SJCRH30 (cell line): ENCODE measurements at regions not wholly inside any gene's neighbourhood (a gene's known extent, or its start where the extent isn't known, plus 50 kb on each side); places are given as distances from the start of the nearest gene placed in this dataset.

Experiments
- DNase-seq, 2 experiments: peaks; one replicate each; pipeline ENCODE4 v3.0.0-alpha.2; 2015 to 2020
- H3K27ac ChIP-seq: fragments of 250-450 bp; sonication (Bioruptor Pico); 2 replicates; pipeline ENCODE4 v1.5.1; 2020; ENCODE audit warnings: mild to moderate bottlenecking, moderate library complexity
- H3K27me3 ChIP-seq: fragments of 250-450 bp; sonication (Bioruptor Pico); 2 replicates; pipeline ENCODE4 v1.5.1; 2020; ENCODE audit warnings: mild to moderate bottlenecking, moderate library complexity
- H3K36me3 ChIP-seq: fragments of 250-450 bp; sonication (Bioruptor Pico); 2 replicates; pipeline ENCODE4 v1.5.1; 2020; ENCODE audit warnings: mild to moderate bottlenecking, moderate library complexity
- H3K4me1 ChIP-seq: fragments of 250-450 bp; sonication (Bioruptor Pico); 2 replicates; pipeline ENCODE4 v1.5.1; 2020; ENCODE audit warnings: mild to moderate bottlenecking, moderate library complexity
- H3K4me3 ChIP-seq: fragments of 250-450 bp; sonication (Bioruptor Pico); 2 replicates; pipeline ENCODE4 v1.5.1; 2020; ENCODE audit warnings: mild to moderate bottlenecking, moderate library complexity
- H3K9me3 ChIP-seq: fragments of 250-450 bp; sonication (Bioruptor Pico); replicated peaks from 2 replicates; pipeline ENCODE4 v1.5.1; 2020; ENCODE audit warnings: mild to moderate bottlenecking, moderate library complexity

DNA sequence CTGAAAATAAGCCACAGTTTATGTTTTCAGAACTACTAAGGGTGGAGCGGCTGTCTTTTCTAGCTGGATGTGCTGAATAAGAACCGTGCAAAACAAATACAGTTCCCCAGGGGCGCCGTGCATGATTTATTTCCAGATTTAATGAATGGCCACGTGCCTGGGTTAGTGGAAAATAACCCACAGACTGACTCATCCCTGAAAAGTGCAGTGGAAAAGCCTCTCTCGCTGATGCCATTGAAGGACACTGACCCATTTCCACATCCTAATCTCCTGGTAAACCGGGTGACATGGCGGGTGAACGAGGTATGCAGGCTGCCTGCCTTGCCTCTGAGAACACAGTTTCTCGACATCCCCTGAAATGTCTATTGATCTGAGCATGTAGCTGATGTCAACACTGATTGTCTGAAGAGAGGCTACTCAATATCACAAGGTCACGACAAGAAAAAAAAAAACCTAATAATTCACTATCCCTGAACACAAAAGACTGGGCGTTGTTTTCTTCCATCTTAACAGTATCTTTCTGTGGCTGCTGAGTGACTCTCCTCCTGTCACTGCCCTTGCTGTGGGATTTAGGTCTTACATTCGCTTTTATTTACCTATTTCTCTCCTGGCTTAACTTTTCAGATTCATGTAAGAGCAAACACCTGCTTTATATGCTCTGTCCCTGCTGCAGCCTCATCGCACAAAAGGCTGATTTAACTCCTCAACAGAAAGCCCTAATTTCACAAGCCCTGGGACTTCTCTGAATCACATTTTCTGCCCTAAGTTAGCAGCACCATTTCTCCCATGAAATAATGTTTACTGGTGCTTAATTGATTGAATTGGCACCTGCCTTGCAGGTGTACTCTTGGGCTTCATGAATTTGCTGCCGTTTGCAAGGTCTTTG is 76.9 kb upstream of the SCOC start:
- Histone ChIP-seq H3K4me3 (peak overlapping the region; percentile 26), H3K9me3 (no peaks in the 10 kb centered on the region), H3K27me3 (no peaks in the 10 kb centered on the region), H3K4me1 (no peaks in the 10 kb centered on the region; the same call in 1 of the 2 replicates), H3K27ac (no peak overlapping the region), H3K36me3 (no peaks in the 10 kb centered on the region)
- peak; percentile 28 to 36 for DNase-seq

GRCh38 chr4:140293979-140294378 is 79.5 kb upstream of the SCOC start:
- H3K9me3 ChIP-seq, result no peaks in the 10 kb centered on the region
- H3K27me3 ChIP-seq, result no peaks in the 10 kb centered on the region
- no peak overlapping the region for H3K4me3 ChIP-seq
- no peaks in the 10 kb centered on the region; the same call in 1 of the 2 replicates for H3K4me1 ChIP-seq
- no peaks in the 10 kb centered on the region for H3K36me3 ChIP-seq
- DNase-seq, result no peak
- no peak overlapping the region for H3K27ac ChIP-seq

GRCh38 chr4:140291259-140291658 is 82.2 kb upstream of the SCOC start:
- Histone ChIP-seq H3K27me3 (no peaks in the 10 kb centered on the region), H3K9me3 (0 out of 2 replicates have a peak, but pooled peaks cover 2% of the 10 kb centered on the region), H3K27ac (no peak overlapping the region), H3K36me3 (no peaks in the 10 kb centered on the region), H3K4me1 (no peaks in the 10 kb centered on the region), H3K4me3 (no peak overlapping the region)
- no peak for DNase-seq

GRCh38 chr4:140289486-140289885 is 84.0 kb upstream of the SCOC start:
- no peaks in the 10 kb centered on the region for H3K27me3 ChIP-seq
- DNase-seq, result no peak
- no peaks in the 10 kb centered on the region for H3K36me3 ChIP-seq
- H3K9me3 ChIP-seq, result 0 out of 2 replicates have a peak, but pooled peaks cover 2% of the 10 kb centered on the region
- no peaks in the 10 kb centered on the region for H3K4me1 ChIP-seq
- H3K4me3 ChIP-seq, result no peak overlapping the region
- H3K27ac ChIP-seq, result no peak overlapping the region

- no peak for DNase-seq
- Histone ChIP-seq H3K27ac (no peak overlapping the region), H3K27me3 (no peaks in the 10 kb centered on the region), H3K4me3 (no peak overlapping the region), H3K9me3 (0 out of 2 replicates have a peak, but pooled peaks cover 2% of the 10 kb centered on the region), H3K4me1 (no peaks in the 10 kb centered on the region), H3K36me3 (no peaks in the 10 kb centered on the region)
These were observed 87.0 kb upstream of the SCOC start for GRCh38 chr4:140286456-140286855.

- Histone ChIP-seq H3K36me3 (no peaks in the 10 kb centered on the region), H3K27ac (no peak overlapping the region), H3K27me3 (no peaks in the 10 kb centered on the region), H3K4me3 (no peak overlapping the region), H3K4me1 (no peaks in the 10 kb centered on the region), H3K9me3 (0 out of 2 replicates have a peak, but pooled peaks cover 2% of the 10 kb centered on the region)
- DNase-seq, result no peak
These were observed 89.0 kb upstream of the SCOC start for GRCh38 chr4:140284456-140284855.

DNA sequence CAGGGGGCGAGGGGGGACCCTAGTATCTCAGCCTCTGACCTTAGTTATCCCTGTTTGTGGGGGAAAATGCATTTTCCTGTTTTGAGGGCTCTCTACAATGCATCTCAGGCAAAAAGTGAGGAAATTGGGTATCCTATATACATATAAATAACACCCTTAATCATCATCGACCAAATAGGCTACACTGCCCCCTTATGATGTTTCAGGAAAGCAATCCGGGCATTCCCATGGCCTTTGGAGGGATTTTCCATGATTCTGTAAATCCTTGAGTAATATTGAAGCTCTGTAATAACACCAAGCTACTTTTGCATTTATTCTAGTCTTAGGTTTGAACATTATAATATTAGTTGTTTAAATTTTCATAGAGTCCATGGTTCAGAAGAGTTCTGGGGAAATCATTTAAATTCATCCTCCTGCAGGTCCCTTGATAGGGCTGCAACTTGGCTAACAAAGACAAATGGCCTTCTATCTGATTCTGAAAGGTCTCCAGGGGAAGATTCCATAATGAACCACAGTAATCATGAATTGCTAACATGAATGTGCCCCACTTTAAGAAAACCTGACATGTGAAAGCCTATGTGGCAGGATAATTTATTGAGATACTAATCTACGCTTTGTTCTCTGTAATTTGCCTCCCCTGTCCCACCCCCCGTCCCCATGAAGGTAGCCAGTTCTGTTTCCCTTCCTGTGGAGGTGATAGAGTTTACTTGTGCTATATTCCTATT is 91.5 kb upstream of the SCOC start:
- H3K27ac ChIP-seq, result no peak overlapping the region
- H3K9me3 ChIP-seq, result no peaks in the 10 kb centered on the region
- H3K4me1 ChIP-seq, result no peaks in the 10 kb centered on the region
- no peaks in the 10 kb centered on the region for H3K27me3 ChIP-seq
- DNase-seq, result no peak
- H3K36me3 ChIP-seq, result no peaks in the 10 kb centered on the region
- H3K4me3 ChIP-seq, result no peak overlapping the region

- H3K9me3 ChIP-seq, result no peaks in the 10 kb centered on the region
- no peaks in the 10 kb centered on the region for H3K27me3 ChIP-seq
- no peaks in the 10 kb centered on the region for H3K36me3 ChIP-seq
- H3K4me3 ChIP-seq, result no peak overlapping the region
- no peak overlapping the region for H3K27ac ChIP-seq
- DNase-seq, result no peak
- no peaks in the 10 kb centered on the region for H3K4me1 ChIP-seq
These were observed 95.9 kb upstream of the SCOC start for GRCh38 chr4:140277576-140277975.

- DNase-seq, result no peak
- Histone ChIP-seq H3K27me3 (no peaks in the 10 kb centered on the region), H3K4me3 (no peak overlapping the region), H3K27ac (no peak overlapping the region), H3K36me3 (no peaks in the 10 kb centered on the region), H3K4me1 (no peaks in the 10 kb centered on the region), H3K9me3 (no peaks in the 10 kb centered on the region)
These were observed 101.9 kb upstream of the SCOC start for GRCh38 chr4:140271553-140271952.

DNA sequence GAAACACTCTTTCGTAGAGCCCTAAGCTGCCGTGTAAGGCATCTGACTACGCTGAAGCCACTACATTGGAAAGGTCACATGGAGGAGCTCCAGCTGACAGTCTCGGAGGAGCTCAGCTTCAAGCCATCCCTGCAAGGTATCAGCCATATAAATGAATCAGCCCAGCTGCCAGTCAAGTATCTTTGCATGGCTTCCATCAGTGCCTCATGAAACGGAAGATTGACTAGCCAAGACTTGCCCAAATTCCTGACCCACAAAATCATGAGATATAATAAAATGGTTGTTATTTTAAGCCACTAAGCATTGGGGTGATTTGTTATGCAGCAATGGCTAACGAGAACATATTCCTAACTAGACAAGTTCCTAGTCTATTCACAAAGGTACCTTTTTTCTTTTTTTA is 104.1 kb upstream of the SCOC start:
- no peaks in the 10 kb centered on the region for H3K27me3 ChIP-seq
- no peaks in the 10 kb centered on the region for H3K4me1 ChIP-seq
- no peak for DNase-seq
- no peak overlapping the region for H3K27ac ChIP-seq
- no peaks in the 10 kb centered on the region for H3K9me3 ChIP-seq
- H3K36me3 ChIP-seq, result no peaks in the 10 kb centered on the region
- no peak overlapping the region for H3K4me3 ChIP-seq

DNA sequence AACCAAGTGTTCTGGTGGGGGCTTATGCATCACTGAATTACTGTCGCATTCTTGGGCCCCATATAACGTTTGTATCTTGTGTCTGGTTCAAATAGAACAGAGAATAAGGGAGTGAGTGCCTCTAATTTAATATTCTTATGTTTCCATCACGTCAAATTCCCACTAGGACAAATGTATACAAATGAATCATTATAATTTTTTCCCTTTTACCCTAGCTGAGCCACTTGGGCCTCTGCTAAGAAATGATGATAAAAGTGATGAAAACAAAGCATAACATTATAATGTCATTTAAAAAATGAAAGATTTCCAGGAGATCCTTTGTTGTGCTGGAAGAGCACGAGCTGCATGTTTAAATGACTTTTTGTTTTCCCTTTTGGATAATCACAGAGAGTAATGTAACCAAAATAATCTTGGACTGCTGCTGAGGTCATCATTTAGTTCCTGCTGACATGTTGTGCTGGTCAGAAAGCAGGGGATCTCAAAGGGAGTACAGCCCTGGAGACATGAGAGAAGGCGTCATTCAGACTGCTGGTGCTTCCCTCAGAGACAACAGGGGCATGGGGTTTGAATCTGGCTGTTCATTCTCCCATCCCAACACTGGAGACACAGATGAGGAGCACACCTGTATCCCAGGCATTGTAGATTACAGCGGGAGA is 105.1 kb upstream of the SCOC start:
- Histone ChIP-seq H3K27ac (no peak overlapping the region), H3K4me3 (no peak overlapping the region), H3K9me3 (no peaks in the 10 kb centered on the region), H3K27me3 (no peaks in the 10 kb centered on the region), H3K36me3 (no peaks in the 10 kb centered on the region), H3K4me1 (no peaks in the 10 kb centered on the region)
- no peak for DNase-seq

GRCh38 chr4:140267576-140267975 is 105.9 kb upstream of the SCOC start:
- Histone ChIP-seq H3K9me3 (no peaks in the 10 kb centered on the region), H3K27ac (no peak overlapping the region), H3K27me3 (no peaks in the 10 kb centered on the region), H3K36me3 (no peaks in the 10 kb centered on the region), H3K4me3 (no peak overlapping the region), H3K4me1 (no peaks in the 10 kb centered on the region)
- DNase-seq, result peak; percentile 6 to 20

DNA sequence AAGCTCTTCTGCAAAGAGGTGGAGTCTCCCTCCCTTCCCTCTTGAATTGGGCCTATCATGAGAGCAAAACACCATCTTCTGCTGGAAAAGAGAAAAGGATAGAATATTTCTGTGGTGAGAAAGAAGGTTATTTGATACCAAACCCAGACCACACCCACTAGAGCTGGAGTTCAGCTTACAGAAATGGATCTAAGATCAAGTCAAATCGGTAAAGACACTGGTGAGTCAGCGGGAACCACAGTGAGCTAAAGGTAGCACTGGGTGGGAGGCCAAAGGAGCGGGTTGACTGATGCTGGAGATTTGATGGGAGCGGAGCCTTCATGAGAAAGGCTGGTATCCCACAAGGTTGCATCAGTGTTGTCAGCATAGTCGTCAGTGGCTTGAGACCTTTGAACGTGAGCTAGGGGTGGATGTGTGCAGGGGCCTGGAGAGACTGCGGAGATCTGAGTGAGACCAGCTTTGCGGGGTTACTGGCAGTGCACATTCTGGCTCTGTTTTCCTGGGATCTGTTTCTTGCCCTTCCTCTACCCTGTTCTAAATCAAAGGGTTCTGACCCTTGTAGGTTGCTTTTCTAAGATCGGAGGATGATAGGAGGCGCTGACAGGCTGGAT is 106.4 kb upstream of the SCOC start:
- Histone ChIP-seq H3K27me3 (no peaks in the 10 kb centered on the region), H3K27ac (no peak overlapping the region), H3K4me3 (no peak overlapping the region), H3K36me3 (no peaks in the 10 kb centered on the region), H3K4me1 (no peaks in the 10 kb centered on the region), H3K9me3 (no peaks in the 10 kb centered on the region)
- DNase-seq, result no peak

DNA sequence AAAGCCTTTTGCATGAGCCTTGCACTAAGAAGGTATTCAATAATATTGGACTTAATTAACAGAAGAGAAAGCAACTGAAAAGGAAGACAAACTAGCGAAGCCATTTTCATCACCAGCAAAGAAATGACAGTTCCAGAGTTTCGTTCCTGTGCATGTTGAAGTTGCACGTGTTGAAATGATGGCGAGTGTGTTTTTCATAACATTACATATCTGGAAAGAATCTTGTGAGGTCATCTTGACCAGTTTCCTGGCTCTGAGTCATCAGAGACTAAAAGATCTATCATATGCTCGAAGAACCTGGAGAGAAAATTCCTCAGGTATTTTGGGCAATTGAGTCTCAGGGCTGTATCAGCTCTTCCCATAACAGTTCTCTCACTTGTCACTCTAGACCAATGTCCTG is 106.2 kb upstream of the MAML3 start:
- H3K9me3 ChIP-seq, result no peaks in the 10 kb centered on the region
- no peaks in the 10 kb centered on the region; the same call in 1 of the 2 replicates for H3K4me1 ChIP-seq
- no peaks in the 10 kb centered on the region for H3K36me3 ChIP-seq
- H3K4me3 ChIP-seq, result no peak overlapping the region
- no peaks in the 10 kb centered on the region for H3K27me3 ChIP-seq
- H3K27ac ChIP-seq, result no peak overlapping the region
- DNase-seq, result no peak

DNA sequence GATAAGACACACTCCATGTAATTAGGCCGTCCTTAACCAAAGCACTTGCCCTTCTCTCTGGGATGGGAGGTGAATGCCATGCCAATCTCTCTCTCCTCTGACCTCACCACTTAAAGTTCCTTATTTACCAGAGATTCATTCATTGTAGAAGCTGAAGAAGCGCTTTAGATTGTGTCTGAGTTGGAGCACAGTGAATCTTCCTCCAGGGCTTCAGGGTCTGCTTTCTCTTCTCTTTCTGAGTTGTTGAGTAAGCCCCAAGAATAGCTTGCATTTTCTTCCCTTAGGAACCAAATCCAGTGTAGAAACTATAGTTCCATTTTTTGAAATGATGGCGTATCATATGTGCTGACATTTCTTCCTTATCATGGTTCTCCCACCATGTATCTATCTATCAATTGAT is 104.5 kb upstream of the MAML3 start:
- H3K27ac ChIP-seq, result no peak overlapping the region
- no peaks in the 10 kb centered on the region for H3K27me3 ChIP-seq
- H3K4me1 ChIP-seq, result no peaks in the 10 kb centered on the region; the same call in 1 of the 2 replicates
- no peak for DNase-seq
- no peak overlapping the region for H3K4me3 ChIP-seq
- no peaks in the 10 kb centered on the region for H3K9me3 ChIP-seq
- H3K36me3 ChIP-seq, result no peaks in the 10 kb centered on the region
